ENCODE measurements at regions not wholly inside any gene's neighbourhood (a gene's known extent, or its start where the extent isn't known, plus 50 kb on each side); places are given as distances from the start of the nearest gene placed in this dataset.

GRCh38 chr9:1876891-1877496 is 138.2 kb upstream of the SMARCA2 start:
- TF ChIP-seq POLR2A (IDR thresholded peaks at IDR 0.05) (no peak), CTCF (IDR thresholded peaks at IDR 0.05 in 4 of 5, conservative IDR thresholded peaks at IDR 0.05 in 1 of 5) (no peak)
